Kidney epithelial cell (primary cell): ENCODE measurements at regions not wholly inside any gene's neighbourhood (a gene's known extent, or its start where the extent isn't known, plus 50 kb on each side); places are given as distances from the start of the nearest gene placed in this dataset.

Experiments used
- DNase-seq: peaks from one replicate; pipeline ENCODE4 v3.0.0-alpha.2; 2010; ENCODE audit warnings: low read depth
- H3K27me3 ChIP-seq: 2 replicates; pipeline ENCODE4 v1.6.0; 2011; ENCODE audit warnings: low read length; ENCODE audit not compliant: control insufficient read depth, insufficient read depth
- H3K36me3 ChIP-seq: 2 replicates; pipeline ENCODE4 v1.5.1; 2011; ENCODE audit warnings: low read length; ENCODE audit not compliant: control insufficient read depth, insufficient read depth
- H3K4me3 ChIP-seq: 2 replicates; pipeline ENCODE4 v1.5.1; 2011; ENCODE audit warnings: low read depth, mild to moderate bottlenecking, control low read depth, low read length
- CTCF ChIP-seq: IDR thresholded peaks from 2 replicates; pipeline ENCODE4 v1.5.1; 2011; ENCODE audit warnings: mild to moderate bottlenecking, moderate library complexity, low read length, control low read depth, inconsistent platforms; ENCODE audit not compliant: insufficient read depth, poor library complexity, severe bottlenecking

GRCh38 chr11:95668131-95668530 lies 121.5 kb downstream of the FAM76B start:
- Histone ChIP-seq H3K36me3 (no peaks in the 10 kb centered on the region), H3K27me3 (no peaks in the 10 kb centered on the region), H3K4me3 (no peak overlapping the region)
- DNase-seq = no peak
- TF ChIP-seq CTCF = no peak

- no peaks in the 10 kb centered on the region for H3K36me3 ChIP-seq
- H3K27me3 ChIP-seq = no peaks in the 10 kb centered on the region
- no peak for TF ChIP-seq CTCF
- H3K4me3 ChIP-seq = no peak overlapping the region
- no peak for DNase-seq
These were observed 128.4 kb downstream of the FAM76B start for GRCh38 chr11:95661162-95661561.

DNA sequence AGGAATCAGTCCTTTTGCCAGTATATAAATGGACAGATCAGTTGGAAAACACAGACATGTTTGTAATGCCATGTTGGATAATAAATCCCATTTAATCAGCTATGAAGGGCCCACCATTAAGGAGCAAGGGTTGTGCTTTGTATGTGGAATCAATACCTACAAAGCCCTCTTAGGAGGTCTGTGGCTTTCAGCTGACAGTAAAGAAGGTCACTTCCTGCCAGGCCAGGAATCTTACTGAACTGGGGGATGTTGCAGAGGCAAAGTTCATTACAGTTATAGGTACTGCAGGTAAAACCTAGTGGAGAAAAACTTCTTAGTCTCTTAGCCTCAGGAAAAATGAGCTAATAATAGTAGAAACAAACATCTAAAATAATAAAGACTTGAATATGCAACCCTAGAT lies 129.5 kb downstream of the FAM76B start:
- Histone ChIP-seq H3K27me3 (no peaks in the 10 kb centered on the region), H3K36me3 (no peaks in the 10 kb centered on the region), H3K4me3 (no peak overlapping the region)
- DNase-seq = no peak
- no peak for TF ChIP-seq CTCF

DNA sequence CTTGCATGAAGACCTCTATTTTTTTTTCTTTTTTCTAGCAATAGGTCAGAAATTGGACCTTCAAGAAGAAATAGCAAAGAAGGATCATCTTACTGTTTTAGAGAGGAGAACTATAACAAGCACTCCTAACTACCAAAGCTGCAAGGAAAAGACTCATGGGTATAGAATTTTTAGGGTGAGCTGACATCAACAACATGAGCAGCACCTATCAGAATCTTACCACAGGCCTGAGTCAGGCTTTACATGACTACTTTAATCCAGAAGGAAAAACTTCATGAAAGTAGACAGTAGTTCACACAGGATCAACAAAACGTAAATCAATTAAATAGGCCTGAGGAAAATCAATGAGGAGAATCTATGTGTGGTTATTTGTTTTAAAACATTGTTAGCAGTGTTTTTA lies 130.5 kb downstream of the FAM76B start:
- Histone ChIP-seq H3K36me3 (no peaks in the 10 kb centered on the region), H3K4me3 (no peak overlapping the region), H3K27me3 (no peaks in the 10 kb centered on the region)
- no peak for TF ChIP-seq CTCF
- DNase-seq = no peak

GRCh38 chr11:95655536-95655935 lies 134.0 kb downstream of the FAM76B start:
- H3K27me3 ChIP-seq = no peaks in the 10 kb centered on the region
- TF ChIP-seq CTCF = no peak
- H3K36me3 ChIP-seq = no peaks in the 10 kb centered on the region
- DNase-seq = no peak
- H3K4me3 ChIP-seq = no peak overlapping the region

GRCh38 chr11:95653680-95654079 lies 135.9 kb downstream of the FAM76B start:
- H3K4me3 ChIP-seq = no peak overlapping the region
- no peak for TF ChIP-seq CTCF
- DNase-seq = no peak
- H3K27me3 ChIP-seq = no peaks in the 10 kb centered on the region
- no peaks in the 10 kb centered on the region for H3K36me3 ChIP-seq
